Cardiac muscle cell (in vitro differentiated cells and primary cell): ENCODE measurements at regions not wholly inside any gene's neighbourhood (a gene's known extent, or its start where the extent isn't known, plus 50 kb on each side); places are given as distances from the start of the nearest gene placed in this dataset.

ENCODE experiments used
- DNase-seq, 2 donors: peaks; one replicate each; pipeline versions ENCODE4 v3.0.0 to v3.0.0-alpha.2; 2010 to 2017; ENCODE audit warnings: low read depth in 1 of 2, low spot score in 1 of 2
- H3K27ac ChIP-seq: fragments of 200-600 bp; sonication (generic); 2 replicates; pipeline ENCODE4 v1.5.1; 2016
- H3K27me3 ChIP-seq: fragments of 200-600 bp; sonication (generic); 2 replicates; pipeline ENCODE4 v1.6.0; 2016; ENCODE audit warnings: control low read depth
- H3K36me3 ChIP-seq: fragments of 200-600 bp; sonication (generic); 2 replicates; pipeline ENCODE4 v1.5.1; 2016; ENCODE audit warnings: control low read depth
- H3K4me1 ChIP-seq: fragments of 200-600 bp; sonication (generic); 2 replicates; pipeline ENCODE4 v1.8.1; 2017; ENCODE audit warnings: low read depth, mild to moderate bottlenecking, mixed run types
- H3K4me3 ChIP-seq: fragments of 200-600 bp; sonication (generic); 2 replicates; pipeline ENCODE4 v1.5.1; 2016; ENCODE audit warnings: mild to moderate bottlenecking
- H3K9me3 ChIP-seq: fragments of 200-600 bp; sonication (generic); 2 replicates; pipeline ENCODE4 v1.5.1; 2017; ENCODE audit warnings: low read depth, mild to moderate bottlenecking, control low read depth
- CTCF ChIP-seq: IDR thresholded peaks from 2 replicates; pipeline ENCODE4 v1.5.1; 2012; ENCODE audit warnings: low read depth, mild to moderate bottlenecking, low read length

GRCh38 chr13:47621931-47622330 is 379.1 kb downstream of the SUCLA2 start:
- TF ChIP-seq CTCF, result no peak
- Histone ChIP-seq H3K36me3 (no peaks in the 10 kb centered on the region), H3K4me1 (no peaks in the 10 kb centered on the region), H3K27ac (no peak overlapping the region), H3K9me3 (no peaks in the 10 kb centered on the region), H3K27me3 (no peaks in the 10 kb centered on the region), H3K4me3 (no peak overlapping the region)
- DNase-seq, result peak in 1 of 2 donors; percentile 73

DNA sequence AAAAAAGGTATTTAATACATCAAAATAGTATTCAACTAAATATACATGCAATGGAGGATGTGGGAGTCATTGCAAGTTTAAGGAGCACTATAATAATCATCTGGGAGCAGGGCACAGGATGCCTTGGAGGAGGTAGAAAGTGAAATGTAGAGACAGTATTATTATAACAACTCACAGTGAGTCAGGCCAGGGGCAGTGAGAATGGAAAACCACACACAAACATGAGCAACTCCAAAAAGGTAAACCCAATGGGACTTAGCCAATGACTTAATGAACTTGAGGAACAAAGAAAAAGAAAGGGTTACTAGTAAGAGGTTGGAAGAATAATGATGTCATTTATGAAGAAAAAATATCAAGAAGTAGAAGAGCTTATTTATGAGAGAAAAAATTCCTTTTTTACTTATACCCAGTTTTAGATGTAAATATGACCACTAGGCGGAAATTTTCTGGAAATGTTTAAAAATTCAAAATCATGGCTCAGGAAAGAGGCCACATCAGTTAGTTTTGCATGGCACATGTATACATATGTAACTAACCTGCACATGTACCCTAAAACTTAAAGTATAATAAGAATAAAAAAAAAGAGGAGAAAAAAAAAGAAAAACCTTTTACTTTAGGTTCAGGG is 389.3 kb downstream of the SUCLA2 start:
- Histone ChIP-seq H3K9me3 (no peaks in the 10 kb centered on the region), H3K4me3 (no peak overlapping the region), H3K36me3 (no peaks in the 10 kb centered on the region), H3K27me3 (no peaks in the 10 kb centered on the region), H3K4me1 (no peaks in the 10 kb centered on the region), H3K27ac (no peak overlapping the region)
- no peak for DNase-seq
- TF ChIP-seq CTCF, result no peak

- TF ChIP-seq CTCF, result no peak
- no peaks in the 10 kb centered on the region for H3K27me3 ChIP-seq
- no peak overlapping the region for H3K27ac ChIP-seq
- H3K9me3 ChIP-seq, result no peaks in the 10 kb centered on the region
- no peaks in the 10 kb centered on the region for H3K4me1 ChIP-seq
- H3K4me3 ChIP-seq, result no peak overlapping the region
- no peaks in the 10 kb centered on the region for H3K36me3 ChIP-seq
- no peak for DNase-seq
Observed at GRCh38 chr13:47610687-47611086, 390.4 kb downstream of the SUCLA2 start.

GRCh38 chr13:47603365-47603764 is 397.7 kb downstream of the SUCLA2 start:
- no peaks in the 10 kb centered on the region for H3K9me3 ChIP-seq
- TF ChIP-seq CTCF, result no peak
- no peak overlapping the region for H3K4me3 ChIP-seq
- no peaks in the 10 kb centered on the region for H3K4me1 ChIP-seq
- no peak for DNase-seq
- no peaks in the 10 kb centered on the region for H3K36me3 ChIP-seq
- no peaks in the 10 kb centered on the region for H3K27me3 ChIP-seq
- H3K27ac ChIP-seq, result no peak overlapping the region

- H3K27ac ChIP-seq, result no peak overlapping the region
- H3K4me3 ChIP-seq, result no peak overlapping the region
- H3K4me1 ChIP-seq, result no peaks in the 10 kb centered on the region
- TF ChIP-seq CTCF, result peak; percentile 30
- no peaks in the 10 kb centered on the region for H3K36me3 ChIP-seq
- no peaks in the 10 kb centered on the region for H3K27me3 ChIP-seq
- no peaks in the 10 kb centered on the region for H3K9me3 ChIP-seq
- DNase-seq, result peak in 1 of 2 donors; percentile 22
Observed at GRCh38 chr13:47598340-47598911, 402.6 kb downstream of the SUCLA2 start.
